HG02840 (cell line): ENCODE measurements at regions not wholly inside any gene's neighbourhood (a gene's known extent, or its start where the extent isn't known, plus 50 kb on each side); places are given as distances from the start of the nearest gene placed in this dataset.

ENCODE experiments used
- ATAC-seq: cut with Tn5 transposase; IDR thresholded peaks from one replicate; pipeline ENCODE4 v1.9.1; 2021; ENCODE audit warnings: mild to moderate bottlenecking, moderate library complexity, moderate number of reproducible peaks; ENCODE audit not compliant: unreplicated experiment, low FRiP score

DNA sequence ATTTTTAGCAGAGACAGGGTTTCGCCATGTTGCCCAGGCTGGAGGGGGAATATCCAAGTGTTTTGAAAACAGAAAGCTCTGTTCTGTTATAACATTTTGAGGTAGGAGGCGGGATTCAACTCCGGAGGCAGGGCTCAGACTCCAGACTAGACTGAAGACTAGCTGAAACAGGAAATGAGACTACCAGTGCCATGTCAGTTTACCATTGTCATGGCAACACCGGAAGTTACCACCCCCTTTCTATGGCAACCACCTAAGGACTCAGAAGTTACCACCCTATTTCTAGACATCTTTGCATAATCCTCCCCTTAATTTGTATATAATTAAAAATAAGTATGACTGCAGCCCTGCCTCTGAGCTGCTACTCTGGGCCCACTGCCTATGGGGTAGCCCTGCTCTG is 1069.1 kb upstream of the AUTS2 start:
- no peak for ATAC-seq

DNA sequence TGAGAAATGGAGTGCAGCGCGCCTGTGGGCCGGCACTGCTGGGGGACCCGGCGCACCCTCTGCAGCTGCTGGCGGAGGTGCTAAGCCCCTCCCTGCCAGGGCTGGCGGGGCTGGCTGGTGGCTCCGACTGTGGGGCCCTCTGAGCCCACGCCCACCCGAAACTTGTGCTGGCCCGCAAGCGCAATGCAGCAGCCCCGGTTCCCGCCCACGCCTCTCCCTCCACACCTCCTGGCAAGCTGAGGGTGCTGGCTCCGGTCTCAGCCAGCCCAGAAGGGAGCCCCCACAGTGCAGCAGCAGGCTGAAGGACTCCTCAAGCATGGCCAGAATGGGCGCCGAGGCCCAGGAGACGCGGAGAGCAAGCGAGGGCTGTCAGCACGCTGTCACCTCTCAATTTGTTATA is 1063.0 kb upstream of the AUTS2 start:
- ATAC-seq: no peak

DNA sequence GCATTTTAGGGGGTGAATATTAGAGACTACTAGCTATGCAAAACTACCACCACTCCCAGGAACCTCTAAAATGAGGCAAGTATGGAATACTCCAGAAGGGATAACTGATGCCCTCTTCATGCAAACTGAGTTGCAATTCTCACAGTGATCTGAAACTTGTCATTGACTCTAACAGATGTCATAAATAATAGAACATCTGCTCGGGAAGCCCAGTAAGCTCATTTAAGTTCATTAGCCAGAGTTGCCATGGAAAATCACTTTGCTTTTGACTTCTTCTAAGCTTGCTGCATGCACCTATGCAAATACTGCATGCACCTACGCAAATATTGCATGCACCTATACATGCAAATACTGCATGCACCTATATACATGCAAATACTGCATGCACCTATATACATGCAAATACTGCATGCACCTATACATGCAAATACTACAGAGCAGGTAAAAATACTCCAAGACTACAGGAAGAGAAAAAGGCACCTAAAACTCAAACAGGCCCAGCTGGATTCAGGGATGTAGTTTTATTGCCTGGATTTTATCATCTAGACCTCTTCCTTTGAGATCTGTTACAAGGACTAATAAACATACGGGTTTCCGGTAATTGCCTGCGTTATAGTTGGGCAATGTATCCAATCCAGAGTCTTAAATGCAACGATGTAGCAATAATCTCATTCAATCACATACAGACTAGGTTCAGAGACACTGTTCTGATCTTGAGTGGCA is 1061.1 kb upstream of the AUTS2 start:
- no peak for ATAC-seq

DNA sequence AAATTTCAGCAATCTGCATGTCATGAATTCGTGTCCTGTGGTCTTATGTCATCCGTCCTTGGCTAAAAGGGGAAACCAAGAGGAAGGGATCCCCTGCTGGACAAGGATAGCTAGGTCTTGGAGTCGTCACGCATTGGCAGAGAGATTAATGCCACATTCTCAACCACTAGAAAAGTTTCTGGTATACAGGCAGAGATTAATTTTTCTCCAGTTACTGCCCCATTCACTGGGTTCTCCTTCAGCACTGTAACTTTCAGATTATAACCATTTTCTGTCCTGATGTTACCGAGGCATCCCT is 1060.6 kb upstream of the AUTS2 start:
- ATAC-seq: no peak

DNA sequence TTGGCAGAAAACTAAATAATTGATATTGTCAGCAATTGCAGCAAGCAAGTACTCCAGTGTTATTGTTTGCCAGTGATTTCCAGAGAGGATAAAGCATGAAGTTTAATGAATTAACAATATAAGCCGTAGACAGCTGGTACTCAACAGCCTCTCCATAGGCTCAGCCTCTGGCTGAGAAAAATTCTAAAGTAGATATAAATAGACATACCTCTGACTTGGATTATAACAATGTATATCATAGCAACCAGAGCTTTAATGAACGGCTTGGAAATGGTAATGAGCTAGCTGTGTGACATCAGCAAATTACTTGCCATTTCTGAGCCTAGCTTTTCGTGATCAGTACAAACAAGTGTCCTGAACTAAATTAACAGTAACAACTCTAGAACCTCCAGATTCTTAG is 1055.4 kb upstream of the AUTS2 start:
- no peak for ATAC-seq

DNA sequence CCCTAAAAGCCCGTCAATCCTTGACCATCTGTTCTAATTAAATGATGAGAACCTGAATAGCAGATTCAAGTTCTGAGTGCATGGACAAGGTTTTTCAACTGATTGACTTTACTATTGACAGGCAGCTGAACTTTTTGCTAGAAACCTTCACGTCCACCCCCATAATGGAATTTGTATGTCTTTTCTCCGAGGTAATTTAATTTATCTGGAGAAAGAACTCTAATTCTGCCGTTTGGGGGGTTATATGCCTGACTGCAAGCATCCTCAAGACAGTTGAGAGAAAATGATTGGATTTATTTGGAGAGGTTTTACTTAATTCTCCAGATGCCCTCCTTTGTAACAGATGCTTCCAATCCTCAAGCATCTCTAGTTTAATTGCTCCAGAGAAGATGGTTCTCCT is 1053.4 kb upstream of the AUTS2 start:
- ATAC-seq: no peak

DNA sequence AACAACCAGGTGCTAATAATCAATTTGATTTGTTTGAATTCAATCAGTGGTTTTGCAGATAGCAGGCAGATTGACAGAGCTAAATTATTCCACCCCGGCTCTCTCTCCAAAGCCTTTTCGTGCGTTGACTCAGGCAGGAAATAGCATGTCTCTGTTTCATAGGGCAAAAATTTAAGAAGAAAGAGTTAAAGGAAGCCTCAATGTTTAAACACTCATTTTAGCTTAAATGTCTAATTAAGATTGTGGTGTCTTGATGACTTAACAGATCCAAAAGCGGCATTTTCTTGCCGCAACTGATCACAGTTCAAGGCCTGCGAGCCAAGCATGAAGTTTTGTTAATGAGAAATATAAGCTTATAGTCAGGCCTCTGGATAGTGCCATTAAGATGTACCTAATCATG is 1051.1 kb upstream of the AUTS2 start:
- ATAC-seq: no peak

DNA sequence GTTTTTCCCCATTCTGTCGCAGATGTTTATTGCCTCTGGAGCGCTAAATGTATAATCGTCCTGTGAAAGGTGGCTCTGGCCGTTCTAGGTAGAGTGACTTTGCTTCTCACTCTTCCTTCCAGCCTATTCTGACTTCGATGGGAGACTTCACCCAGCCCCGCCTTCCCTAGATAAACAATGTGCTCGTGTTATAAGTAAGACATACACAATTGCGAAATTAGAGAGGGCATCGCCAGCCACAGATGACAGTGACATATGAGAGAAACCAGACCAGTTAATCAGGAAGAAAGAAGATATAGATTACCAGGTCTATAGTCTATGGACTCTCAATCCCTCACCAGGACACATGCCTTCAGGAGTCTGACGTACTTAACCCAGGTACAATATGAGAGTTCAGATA is 1050.5 kb upstream of the AUTS2 start:
- no peak for ATAC-seq

DNA sequence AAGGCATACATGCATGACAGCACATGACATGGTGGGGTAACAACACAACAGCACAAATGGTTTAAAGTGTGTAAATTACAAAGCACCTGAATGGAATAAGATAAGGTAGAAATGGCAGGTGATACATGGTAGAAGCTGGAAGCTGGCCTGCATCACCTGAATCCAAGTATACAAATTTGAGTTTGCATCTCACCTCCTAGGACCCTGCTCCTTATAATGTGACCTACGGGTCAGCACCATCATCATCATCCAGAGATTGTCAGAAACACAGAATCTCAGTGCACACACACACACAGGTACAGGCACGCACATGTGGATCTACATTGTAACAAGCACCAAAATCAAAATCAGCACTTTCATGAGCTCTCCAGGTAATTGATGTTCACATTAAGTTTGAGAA is 1048.2 kb upstream of the AUTS2 start:
- no peak for ATAC-seq

DNA sequence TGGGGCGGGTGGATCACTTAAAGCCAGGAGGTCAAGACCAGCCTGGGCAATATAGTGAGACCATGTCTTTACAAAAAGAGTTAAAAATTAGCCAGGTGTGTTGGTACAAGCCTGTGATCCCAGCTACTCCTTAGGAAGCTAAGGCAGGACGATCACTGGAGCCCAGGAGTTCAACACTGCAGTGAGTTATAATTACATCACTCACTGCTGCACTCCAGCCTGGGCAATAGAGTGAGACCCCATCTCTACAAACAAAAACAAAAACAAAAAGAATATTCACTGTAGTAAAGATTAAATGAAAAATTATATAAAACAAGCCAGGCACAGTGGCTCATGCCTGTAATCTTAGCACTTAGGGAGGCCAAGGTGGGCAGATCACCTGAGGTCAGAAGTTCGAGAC is 1047.6 kb upstream of the AUTS2 start:
- no peak for ATAC-seq

DNA sequence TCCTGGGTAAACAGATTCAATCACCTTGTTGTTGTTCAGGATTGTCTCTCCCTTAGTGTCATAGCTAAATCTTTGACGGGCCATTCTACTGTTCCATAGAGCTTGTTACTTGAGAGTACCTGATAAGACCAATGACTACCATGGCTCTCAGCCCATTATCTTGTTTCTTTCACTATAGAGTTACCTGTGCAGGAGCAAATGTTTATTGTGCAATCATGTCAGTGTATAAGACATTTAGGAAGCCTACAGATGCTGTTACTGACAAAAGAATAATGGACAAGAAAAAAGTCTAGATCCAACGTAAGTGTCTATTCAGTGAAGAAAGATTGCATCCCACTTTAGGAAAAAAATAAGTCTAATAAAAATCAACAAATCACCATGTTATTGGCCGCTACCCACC is 1041.7 kb upstream of the AUTS2 start:
- no peak for ATAC-seq

DNA sequence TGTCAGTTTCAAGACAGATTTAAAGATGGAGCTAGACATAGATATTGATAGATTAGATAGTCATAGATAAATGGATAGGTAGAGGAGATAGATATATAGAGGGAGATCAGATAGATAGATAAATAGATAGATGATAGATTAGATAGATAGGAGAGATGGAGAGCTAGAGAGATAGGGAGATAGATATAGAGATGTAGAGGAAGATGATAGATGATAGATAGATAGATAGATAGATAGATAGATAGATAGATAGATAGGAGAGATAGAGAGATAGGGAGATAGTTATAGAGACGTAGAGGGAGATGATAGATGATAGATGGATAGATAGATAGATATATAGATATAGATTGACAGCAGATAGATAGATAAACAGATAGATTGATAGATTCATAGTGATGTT is 1038.8 kb upstream of the AUTS2 start:
- ATAC-seq: no peak

DNA sequence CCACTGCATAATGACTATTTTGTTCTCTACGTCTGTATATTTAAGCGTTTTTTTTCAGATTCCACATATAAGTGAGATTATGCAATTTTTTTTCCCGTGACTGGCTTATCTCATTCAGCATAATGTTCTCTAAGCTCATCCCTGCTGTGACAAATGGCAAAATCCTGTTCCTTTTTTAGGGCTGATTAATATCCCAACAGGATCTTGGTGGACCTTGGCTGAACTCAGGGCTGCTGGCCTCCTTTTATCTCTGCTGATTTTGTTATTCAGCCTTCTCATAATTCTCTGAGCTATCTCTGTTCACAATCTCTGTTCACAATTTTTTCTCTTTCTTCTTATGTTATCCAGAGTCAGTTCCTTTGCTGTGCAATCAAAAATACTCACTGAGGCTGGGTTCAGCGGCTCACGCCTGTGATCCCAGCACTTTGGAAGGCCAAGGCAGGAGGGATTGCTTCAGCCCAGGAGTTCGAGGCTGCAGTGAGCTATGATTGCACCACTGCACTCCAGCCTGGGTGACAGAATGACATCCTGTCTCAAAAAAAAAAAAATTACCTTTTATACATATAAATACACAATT is 1035.9 kb upstream of the AUTS2 start:
- ATAC-seq: no peak

DNA sequence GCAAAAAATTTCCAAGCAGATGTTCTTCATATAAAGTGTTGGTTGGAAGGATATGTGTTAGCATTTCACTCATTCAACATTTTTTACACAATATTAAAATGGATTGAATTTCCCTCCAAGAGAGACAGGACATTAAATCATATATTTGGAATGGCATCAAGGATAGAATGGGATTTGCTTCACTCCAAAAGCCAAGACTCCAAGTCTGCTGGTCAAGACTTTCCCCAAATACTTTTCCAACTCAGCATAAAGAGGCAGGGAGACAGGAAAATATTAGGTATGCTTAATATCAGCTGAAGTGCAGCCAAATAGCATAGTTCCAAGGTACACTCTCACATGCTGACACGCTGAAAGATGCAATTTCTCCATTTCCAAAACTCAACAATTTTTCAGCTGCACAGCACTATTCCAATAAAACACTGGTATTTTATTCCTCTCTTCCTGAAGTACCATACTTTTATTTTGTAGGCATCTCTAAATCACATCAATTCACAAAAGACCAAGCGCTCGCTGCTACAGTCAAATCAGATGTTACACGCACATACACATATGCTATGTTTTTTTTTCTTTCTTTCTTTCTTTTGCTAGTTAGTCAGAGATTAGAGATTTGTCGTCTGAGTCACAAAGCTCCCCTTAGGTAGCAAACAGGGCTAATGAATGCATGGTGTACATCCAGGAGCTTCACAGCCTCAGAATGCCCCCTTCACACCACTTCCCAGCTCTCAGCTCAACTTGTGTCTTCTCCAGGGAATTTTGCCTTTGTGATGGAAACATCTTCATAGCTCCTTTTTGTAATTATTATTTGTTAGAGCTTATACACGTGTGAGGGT is 1033.8 kb upstream of the AUTS2 start:
- no peak for ATAC-seq

DNA sequence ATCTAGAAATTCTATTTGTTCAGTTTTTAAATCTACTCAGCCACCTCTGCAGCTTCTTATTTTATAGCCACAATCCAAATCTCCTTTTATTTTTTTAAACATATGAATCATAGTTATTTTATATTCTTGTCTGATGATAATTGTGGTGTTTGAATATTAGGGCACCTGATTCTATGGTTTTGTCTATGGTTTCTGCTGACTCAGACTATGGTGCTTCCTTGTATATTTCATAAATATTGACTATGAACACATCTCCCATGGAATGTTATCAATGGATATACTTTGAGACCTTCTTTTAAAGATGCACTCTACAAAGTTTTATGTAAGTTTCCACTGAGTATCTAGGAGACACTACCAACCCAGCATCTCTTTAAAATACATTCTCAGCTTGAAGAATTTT is 1027.0 kb upstream of the AUTS2 start:
- ATAC-seq: no peak

DNA sequence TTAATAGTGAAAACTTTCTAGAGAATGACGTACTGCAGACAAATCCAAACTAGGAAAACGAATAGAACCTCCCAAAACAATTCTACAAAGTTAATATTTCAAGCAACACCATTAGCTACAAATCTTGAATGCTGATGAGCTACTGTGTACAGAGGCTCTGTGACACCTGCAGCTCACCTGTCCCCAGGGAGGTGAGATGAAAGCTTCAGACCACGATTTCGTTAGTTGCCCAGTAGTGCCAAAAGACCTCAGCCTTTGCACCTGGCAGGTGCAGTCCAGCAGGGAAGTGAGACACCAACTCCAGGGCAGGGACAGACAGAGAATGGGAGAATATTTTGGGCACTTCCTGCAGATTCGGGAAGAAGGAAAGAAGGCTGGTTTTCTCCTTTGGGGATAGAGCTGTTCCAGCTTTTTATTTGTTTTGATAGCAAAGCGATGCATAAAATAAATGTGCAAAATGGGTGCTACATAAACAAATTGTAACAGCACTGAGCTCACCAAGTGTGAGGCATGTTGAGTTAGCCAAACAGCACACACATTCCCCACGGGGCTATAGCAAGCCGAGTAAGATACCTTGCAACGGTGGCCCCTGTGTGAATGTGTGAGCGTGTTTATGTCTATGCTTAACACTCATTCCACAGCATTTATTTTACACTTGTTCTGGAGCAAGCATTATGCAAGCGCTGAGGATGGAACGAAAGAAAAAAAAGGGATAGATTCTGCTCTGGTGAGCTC is 1024.8 kb upstream of the AUTS2 start:
- no peak for ATAC-seq

DNA sequence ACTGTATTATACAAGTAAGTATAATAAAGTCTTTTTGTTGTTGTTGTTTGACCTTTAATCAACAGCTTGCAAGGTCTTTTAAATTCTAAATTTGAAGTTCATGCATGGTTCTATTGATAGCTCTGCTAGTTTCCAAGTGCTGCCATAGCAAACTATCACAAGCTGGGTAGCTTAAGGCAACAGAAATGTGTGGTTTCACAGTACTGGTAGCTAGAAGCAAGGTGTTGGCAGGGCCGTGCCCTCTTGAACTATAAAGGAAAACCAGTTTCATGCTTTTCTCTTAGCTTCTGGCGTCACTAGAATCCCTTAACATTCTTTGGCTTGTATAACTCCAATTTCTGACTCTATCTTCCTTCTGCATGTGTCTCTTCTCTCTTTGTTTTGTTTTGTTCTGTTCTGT is 1021.9 kb upstream of the AUTS2 start:
- ATAC-seq: no peak

DNA sequence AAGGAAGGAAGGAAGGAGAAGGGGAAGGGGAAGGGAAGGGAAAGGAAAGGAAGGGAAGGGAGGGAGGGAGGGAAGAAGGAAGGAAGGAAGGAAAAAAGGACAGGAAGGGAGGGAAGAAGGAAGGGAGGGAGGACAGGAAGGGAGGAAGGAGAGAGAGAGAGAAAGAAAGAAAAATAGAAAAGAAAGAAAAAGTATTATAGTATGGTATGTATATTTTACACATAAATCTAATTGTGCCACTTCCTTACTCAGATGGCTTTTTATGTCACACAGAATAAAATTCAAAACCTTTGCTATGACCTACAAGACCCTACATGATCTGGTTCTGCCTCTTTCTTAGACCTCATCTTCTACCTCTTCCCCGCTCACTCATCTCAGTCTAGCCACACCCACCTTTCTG is 1016.9 kb upstream of the AUTS2 start:
- ATAC-seq: no peak

DNA sequence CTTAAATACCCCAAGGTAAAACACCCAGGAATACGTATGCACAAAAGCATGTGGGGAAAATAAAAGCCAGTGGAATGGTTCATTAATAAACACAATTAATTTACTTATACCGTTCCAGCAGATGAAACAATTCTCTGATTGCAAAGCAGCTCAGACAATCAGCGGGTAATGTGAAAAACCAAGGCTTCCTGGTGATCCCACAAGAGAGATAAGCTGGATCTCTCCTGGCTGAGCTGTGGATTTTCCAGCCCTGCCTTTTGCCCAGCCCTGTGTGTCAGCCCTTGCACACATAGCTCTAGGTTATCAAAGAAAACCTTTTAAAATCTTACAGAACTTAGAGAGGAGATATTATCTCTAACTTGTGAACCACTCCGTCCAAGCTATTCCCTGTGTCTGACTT is 1010.7 kb upstream of the AUTS2 start:
- no peak for ATAC-seq

DNA sequence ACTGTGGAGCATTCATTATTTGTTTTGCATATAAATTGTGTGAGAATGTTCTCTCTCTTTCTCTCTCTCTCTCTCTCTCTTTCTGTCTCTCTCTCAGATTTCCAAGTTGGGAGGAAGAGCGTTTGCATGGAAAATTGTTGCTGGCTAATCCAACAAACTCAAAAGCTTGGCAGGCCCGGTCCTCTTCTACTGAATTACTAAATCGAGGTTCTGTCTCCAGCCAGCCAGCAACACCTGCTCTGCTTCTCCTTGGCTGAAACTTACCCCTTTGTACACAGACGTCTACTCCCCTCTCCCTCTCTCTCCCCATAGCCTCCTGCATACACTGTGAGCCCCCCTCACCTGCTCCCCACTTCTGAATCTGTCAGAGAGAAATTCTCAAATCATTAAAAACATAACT is 996.4 kb upstream of the AUTS2 start:
- no peak for ATAC-seq

DNA sequence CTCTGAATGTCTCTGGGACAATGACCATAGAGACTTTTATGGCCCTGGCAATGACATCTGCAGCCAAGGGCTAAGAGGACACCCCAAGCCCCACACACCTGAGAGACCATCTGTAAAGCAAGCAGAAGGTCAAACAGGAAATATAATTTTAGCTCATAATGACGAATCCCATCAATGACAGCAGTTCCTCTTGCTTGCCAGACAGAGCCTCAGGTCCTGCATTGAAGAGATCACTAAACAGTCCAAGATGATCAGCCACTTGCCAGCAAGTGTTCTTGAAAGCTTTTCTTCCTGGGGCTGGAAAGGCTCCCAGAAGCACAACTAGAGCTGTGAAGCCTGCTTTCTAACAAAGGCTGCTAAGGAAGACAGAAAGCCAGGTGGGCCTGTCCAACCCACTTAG is 993.7 kb upstream of the AUTS2 start:
- ATAC-seq: no peak
